ENCODE measurements at regions not wholly inside any gene's neighbourhood (a gene's known extent, or its start where the extent isn't known, plus 50 kb on each side); places are given as distances from the start of the nearest gene placed in this dataset.

DNA sequence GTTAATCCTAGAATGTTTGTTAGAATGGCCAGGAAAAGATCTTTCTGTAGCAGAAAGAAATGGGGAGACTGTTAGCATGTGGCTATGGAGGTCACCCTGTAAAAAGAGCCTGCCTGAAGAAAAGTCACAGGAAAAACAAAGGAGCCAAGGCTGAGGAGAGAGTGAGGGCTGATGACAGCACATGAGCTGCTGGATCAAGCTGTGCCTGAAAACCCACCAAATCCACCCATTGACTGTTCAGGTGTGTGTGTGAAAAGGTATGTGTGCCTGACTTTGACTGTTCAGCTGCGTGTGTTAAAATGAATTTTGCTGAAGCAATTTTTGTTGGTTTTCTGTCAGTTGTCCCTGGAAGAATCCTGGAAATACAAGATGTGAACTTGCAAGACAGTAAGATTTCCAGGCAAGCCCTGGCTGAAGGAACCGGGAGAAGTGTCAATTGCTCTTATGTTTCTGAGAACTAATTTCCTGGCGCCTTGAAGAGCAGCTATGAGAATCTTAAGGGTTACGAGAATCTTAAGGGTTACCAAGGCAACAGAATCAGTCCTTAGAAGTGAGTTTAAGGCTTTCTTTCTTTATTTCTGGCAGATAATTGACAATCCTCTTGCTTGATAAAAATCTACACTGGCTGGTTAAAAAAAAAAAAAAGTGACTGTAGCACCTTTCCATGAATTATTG, 73.0 kb upstream of the LGALSL start:
- H3K27me3 ChIP-seq (ENCODE audit: control insufficient read depth, insufficient read depth, low read length): no peaks in the 10 kb centered on the region
- no peak overlapping the region for H3K4me3 ChIP-seq (ENCODE audit: low read length)
- H3K36me3 ChIP-seq (ENCODE audit: control insufficient read depth, insufficient read depth, low read length): no peaks in the 10 kb centered on the region
- H3K4me1 ChIP-seq (ENCODE audit: control insufficient read depth, insufficient read depth, low read length): no peaks in the 10 kb centered on the region
- H3K9me3 ChIP-seq (ENCODE audit: control insufficient read depth, low read length): no peaks in the 10 kb centered on the region
- H3K9ac ChIP-seq (ENCODE audit: low read length): no peak overlapping the region

DNA sequence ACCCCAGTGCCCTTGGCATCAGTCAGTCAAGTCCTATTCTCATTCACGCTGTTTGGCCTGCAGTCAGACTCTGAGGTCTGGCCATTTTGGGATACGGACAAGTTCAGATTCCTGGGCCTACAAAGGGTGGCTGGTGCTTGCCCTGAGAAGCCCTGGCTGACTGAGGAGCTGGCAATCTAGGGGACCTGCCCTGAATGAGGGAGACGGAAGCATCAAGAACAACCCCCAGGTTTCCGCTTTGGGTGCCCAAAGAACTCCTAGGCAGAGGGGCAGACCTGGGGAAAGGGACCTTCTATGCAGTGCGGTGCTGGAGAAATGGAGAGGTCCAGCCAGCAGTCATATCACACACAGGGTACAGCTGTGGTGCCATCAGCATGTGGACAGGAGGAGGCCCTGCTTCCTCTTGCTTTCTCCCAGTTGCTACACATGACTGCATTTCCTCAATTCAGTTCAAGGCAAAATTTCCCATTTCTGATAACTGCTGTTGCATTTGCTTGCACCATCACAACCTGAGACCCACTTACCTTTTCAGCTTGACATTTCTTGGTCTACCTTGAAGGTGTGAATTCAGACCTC, 70.9 kb upstream of the LGALSL start:
- H3K36me3 ChIP-seq (ENCODE audit: control insufficient read depth, insufficient read depth, low read length): no peaks in the 10 kb centered on the region
- no peak overlapping the region for H3K4me3 ChIP-seq (ENCODE audit: low read length)
- H3K4me1 ChIP-seq (ENCODE audit: control insufficient read depth, insufficient read depth, low read length): no peaks in the 10 kb centered on the region
- H3K27me3 ChIP-seq (ENCODE audit: control insufficient read depth, insufficient read depth, low read length): no peaks in the 10 kb centered on the region
- H3K9ac ChIP-seq (ENCODE audit: low read length): no peak overlapping the region
- H3K9me3 ChIP-seq (ENCODE audit: control insufficient read depth, low read length): no peaks in the 10 kb centered on the region

DNA sequence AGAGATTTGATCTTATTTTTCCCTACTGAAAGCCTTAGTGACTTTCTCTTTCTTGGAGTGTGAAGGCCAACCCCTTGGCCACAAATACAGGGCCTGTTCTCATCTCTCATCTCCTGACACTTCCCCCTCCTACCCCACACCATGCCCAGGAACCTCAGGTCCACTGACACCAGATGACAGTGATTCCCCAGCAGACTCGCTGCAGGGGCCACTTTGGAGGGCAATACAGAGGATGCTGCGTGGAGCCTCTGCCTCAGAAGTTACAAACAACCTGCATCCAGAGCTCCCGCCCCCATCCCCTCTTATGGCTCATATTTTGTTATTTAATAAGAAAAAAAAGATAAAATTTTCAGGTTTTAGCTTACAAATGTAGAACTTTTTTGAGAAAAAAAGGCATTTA, 70.1 kb upstream of the LGALSL start:
- Histone ChIP-seq H3K36me3 (ENCODE audit: control insufficient read depth, insufficient read depth, low read length) (no peaks in the 10 kb centered on the region), H3K4me3 (ENCODE audit: low read length) (no peak overlapping the region), H3K27me3 (ENCODE audit: control insufficient read depth, insufficient read depth, low read length) (no peaks in the 10 kb centered on the region), H3K4me1 (ENCODE audit: control insufficient read depth, insufficient read depth, low read length) (no peaks in the 10 kb centered on the region), H3K9me3 (ENCODE audit: control insufficient read depth, low read length) (no peaks in the 10 kb centered on the region), H3K9ac (ENCODE audit: low read length) (no peak overlapping the region)

DNA sequence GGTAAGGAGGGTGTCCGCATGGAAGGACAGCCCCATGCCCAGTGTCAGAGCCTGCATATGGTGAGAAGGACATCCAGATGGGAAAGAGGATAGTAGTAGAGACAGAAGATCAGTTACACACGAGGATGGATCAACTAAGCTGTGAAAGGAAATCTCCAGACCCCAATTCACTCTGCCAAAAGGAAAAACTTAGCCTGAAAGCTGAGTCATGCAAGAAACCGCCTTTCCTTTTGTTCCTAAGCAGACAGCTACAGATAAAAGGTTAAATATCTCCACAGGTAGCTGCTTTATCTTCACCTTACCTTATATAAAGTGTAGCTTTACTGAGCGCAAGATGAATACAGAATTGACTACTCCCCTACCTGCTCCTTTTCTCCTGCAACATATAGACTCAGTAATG, 67.3 kb upstream of the LGALSL start:
- Histone ChIP-seq H3K4me1 (ENCODE audit: control insufficient read depth, insufficient read depth, low read length) (peaks cover 3% of the 10 kb centered on the region), H3K9ac (ENCODE audit: low read length) (no peak overlapping the region), H3K36me3 (ENCODE audit: control insufficient read depth, insufficient read depth, low read length) (no peaks in the 10 kb centered on the region), H3K4me3 (ENCODE audit: low read length) (no peak overlapping the region), H3K9me3 (ENCODE audit: control insufficient read depth, low read length) (no peaks in the 10 kb centered on the region), H3K27me3 (ENCODE audit: control insufficient read depth, insufficient read depth, low read length) (no peaks in the 10 kb centered on the region)

DNA sequence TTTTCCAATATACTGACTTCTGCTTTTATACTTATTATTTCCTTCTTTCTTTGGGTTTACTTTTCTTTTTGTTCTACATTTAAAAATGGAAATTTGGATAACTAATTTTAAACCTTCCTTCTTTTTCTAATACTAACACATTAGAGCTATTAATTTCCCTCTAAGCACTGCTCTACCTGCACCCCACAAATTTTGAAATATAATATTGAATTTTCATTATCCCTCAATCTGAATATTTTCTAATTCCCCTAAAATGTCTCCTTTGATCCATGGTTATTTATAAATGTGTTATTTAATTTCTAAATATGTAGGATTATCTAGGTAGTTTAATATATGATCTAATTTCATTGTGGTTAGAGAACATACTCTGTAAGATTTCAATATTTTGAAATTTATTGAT, 63.4 kb upstream of the LGALSL start:
- H3K9me3 ChIP-seq (ENCODE audit: control insufficient read depth, low read length): no peaks in the 10 kb centered on the region
- H3K9ac ChIP-seq (ENCODE audit: low read length): no peak overlapping the region
- no peak overlapping the region for H3K4me3 ChIP-seq (ENCODE audit: low read length)
- peaks cover 19% of the 10 kb centered on the region for H3K4me1 ChIP-seq (ENCODE audit: control insufficient read depth, insufficient read depth, low read length)
- no peaks in the 10 kb centered on the region for H3K27me3 ChIP-seq (ENCODE audit: control insufficient read depth, insufficient read depth, low read length)
- no peaks in the 10 kb centered on the region for H3K36me3 ChIP-seq (ENCODE audit: control insufficient read depth, insufficient read depth, low read length)

DNA sequence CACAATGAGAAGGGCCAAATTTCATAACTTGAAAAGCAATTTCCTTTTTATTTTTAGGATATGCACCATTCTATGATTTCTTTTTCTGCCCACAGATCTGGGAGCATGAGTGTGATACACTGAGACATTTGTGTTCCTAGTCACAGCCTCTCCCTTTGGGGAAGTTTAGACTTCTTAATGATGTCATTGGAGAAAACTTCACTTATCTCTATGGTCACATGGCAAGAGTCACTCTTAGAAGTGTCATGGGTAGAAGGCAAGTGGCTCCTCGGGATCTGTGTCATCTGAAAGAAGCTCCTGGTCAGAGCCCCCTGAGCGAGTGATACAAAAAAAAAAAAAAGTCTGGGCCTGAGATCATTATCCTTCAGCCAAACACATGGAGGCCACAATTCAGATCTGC, 62.5 kb upstream of the LGALSL start:
- Histone ChIP-seq H3K4me3 (ENCODE audit: low read length) (no peak overlapping the region), H3K36me3 (ENCODE audit: control insufficient read depth, insufficient read depth, low read length) (no peaks in the 10 kb centered on the region), H3K9ac (ENCODE audit: low read length) (no peak overlapping the region), H3K4me1 (ENCODE audit: control insufficient read depth, insufficient read depth, low read length) (peaks cover 19% of the 10 kb centered on the region), H3K27me3 (ENCODE audit: control insufficient read depth, insufficient read depth, low read length) (no peaks in the 10 kb centered on the region), H3K9me3 (ENCODE audit: control insufficient read depth, low read length) (no peaks in the 10 kb centered on the region)

DNA sequence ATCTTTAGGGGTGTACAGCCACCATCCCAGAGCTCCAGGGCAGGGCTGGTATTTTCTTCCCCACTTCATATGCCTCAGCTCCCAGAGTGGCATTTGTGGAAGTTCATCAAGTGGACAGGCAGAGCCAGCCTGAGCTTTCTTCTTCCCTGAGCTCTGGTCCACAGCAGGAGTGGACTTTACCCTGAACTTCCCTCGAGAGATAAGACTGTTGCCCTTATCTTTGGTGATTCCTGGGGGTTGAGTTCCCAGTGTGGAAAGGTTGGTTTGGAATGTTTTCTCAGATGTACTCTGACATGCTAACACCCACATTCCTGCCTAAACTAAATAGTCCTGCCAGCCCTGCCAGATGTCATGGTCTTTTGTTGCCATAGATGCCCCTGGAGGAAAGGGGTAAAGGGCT, 62.0 kb upstream of the LGALSL start:
- no peak overlapping the region for H3K9ac ChIP-seq (ENCODE audit: low read length)
- no peaks in the 10 kb centered on the region for H3K36me3 ChIP-seq (ENCODE audit: control insufficient read depth, insufficient read depth, low read length)
- no peaks in the 10 kb centered on the region for H3K27me3 ChIP-seq (ENCODE audit: control insufficient read depth, insufficient read depth, low read length)
- no peaks in the 10 kb centered on the region for H3K9me3 ChIP-seq (ENCODE audit: control insufficient read depth, low read length)
- no peak overlapping the region for H3K4me3 ChIP-seq (ENCODE audit: low read length)
- peaks cover 19% of the 10 kb centered on the region for H3K4me1 ChIP-seq (ENCODE audit: control insufficient read depth, insufficient read depth, low read length)

DNA sequence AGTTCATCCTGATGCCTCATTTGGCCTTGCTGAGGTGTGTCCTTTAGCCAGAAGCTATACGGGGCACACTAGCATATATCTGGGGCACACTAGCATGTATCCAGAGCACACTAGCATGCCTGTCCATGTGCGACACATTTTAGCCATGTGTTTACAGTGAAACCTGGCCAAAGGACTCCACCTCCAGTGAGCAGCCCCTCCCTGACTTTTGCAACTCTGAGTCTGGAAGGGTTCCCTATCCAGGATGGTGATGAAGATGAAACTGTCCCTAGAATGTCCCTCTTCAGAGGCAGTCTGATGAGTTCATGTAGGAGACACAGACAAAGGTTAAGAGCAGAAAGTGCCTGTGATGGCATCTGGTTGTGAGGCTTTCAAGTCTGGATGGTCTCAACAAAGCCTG, 61.4 kb upstream of the LGALSL start:
- H3K4me3 ChIP-seq (ENCODE audit: low read length): no peak overlapping the region
- no peaks in the 10 kb centered on the region for H3K27me3 ChIP-seq (ENCODE audit: control insufficient read depth, insufficient read depth, low read length)
- no peaks in the 10 kb centered on the region for H3K9me3 ChIP-seq (ENCODE audit: control insufficient read depth, low read length)
- H3K9ac ChIP-seq (ENCODE audit: low read length): no peak overlapping the region
- H3K36me3 ChIP-seq (ENCODE audit: control insufficient read depth, insufficient read depth, low read length): no peaks in the 10 kb centered on the region
- H3K4me1 ChIP-seq (ENCODE audit: control insufficient read depth, insufficient read depth, low read length): peaks cover 19% of the 10 kb centered on the region

DNA sequence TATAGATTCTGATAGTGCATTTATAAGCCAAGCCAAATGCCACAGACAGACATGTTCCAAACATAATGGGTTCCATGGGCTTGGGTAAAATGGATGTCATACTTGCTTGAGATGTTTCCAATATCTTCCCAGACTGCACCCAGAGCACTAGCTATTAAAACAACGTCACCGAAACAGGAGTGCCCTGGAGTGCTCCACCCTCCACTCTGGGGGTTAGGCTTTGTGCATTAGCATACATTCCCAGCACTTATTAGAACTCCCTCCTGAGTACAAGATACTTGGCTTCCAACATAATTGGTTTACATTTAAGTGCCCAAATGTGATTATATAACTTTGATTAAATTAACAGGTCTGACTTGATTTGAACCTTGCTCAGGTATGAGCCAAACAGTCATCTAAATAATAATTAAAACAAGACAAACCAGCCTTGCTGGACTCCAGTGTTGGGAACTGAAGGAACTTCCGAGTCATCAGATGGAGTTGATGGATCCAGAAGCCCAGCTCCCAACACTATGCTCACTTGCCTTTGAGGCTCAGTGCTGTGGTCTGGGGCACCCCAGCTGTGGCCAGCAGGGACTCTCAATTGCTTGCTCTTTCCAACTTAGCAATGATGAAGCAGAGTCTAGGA, 60.5 kb upstream of the LGALSL start:
- Histone ChIP-seq H3K4me3 (ENCODE audit: low read length) (no peak overlapping the region), H3K36me3 (ENCODE audit: control insufficient read depth, insufficient read depth, low read length) (no peaks in the 10 kb centered on the region), H3K27me3 (ENCODE audit: control insufficient read depth, insufficient read depth, low read length) (no peaks in the 10 kb centered on the region), H3K9me3 (ENCODE audit: control insufficient read depth, low read length) (no peaks in the 10 kb centered on the region), H3K4me1 (ENCODE audit: control insufficient read depth, insufficient read depth, low read length) (peaks cover 23% of the 10 kb centered on the region), H3K9ac (ENCODE audit: low read length) (no peak overlapping the region)

DNA sequence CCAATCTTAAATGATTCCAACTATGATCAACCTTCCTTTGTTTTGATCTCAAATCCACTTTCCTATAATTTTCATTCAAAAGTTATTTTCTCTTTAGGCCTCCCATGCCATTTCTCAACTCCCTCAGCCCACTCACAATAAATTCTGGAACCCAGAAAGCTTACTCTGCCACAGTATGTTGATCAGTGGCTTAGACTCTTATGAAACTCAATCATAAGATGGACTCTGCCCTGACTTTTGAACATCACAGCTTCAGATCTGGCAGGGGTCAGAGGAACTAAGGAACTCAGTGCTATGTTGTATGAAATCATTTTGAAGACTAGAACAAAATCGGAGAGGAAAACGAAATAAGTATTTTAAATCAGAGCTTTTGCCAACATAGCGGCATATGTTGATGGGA, 59.8 kb upstream of the LGALSL start:
- no peaks in the 10 kb centered on the region for H3K9me3 ChIP-seq (ENCODE audit: control insufficient read depth, low read length)
- no peak overlapping the region for H3K9ac ChIP-seq (ENCODE audit: low read length)
- H3K27me3 ChIP-seq (ENCODE audit: control insufficient read depth, insufficient read depth, low read length): no peaks in the 10 kb centered on the region
- H3K4me1 ChIP-seq (ENCODE audit: control insufficient read depth, insufficient read depth, low read length): peaks cover 24% of the 10 kb centered on the region
- no peaks in the 10 kb centered on the region for H3K36me3 ChIP-seq (ENCODE audit: control insufficient read depth, insufficient read depth, low read length)
- no peak overlapping the region for H3K4me3 ChIP-seq (ENCODE audit: low read length)

DNA sequence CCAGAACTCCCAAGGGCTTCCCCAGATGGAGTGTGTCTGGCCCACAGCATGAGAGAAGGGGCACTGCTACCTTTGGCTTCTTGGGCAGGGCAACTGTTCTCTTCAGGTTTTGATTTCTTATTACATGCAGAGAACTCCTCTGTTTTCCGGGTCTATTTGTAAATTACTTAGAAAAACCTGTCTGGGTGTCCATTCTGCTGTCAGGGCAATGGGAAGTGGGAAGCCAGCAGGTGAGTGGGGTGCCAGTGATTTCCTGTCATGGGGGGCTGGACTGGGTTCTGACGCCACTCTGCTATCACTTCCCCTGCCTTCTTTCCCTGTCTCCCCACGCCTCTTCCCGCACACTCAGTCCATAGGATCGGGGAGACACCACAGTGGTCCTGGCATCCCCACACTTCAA, 58.0 kb upstream of the LGALSL start:
- Histone ChIP-seq H3K36me3 (ENCODE audit: control insufficient read depth, insufficient read depth, low read length) (no peaks in the 10 kb centered on the region), H3K9ac (ENCODE audit: low read length) (no peak overlapping the region), H3K4me3 (ENCODE audit: low read length) (no peak overlapping the region), H3K27me3 (ENCODE audit: control insufficient read depth, insufficient read depth, low read length) (no peaks in the 10 kb centered on the region), H3K9me3 (ENCODE audit: control insufficient read depth, low read length) (no peaks in the 10 kb centered on the region), H3K4me1 (ENCODE audit: control insufficient read depth, insufficient read depth, low read length) (peaks cover 31% of the 10 kb centered on the region)

DNA sequence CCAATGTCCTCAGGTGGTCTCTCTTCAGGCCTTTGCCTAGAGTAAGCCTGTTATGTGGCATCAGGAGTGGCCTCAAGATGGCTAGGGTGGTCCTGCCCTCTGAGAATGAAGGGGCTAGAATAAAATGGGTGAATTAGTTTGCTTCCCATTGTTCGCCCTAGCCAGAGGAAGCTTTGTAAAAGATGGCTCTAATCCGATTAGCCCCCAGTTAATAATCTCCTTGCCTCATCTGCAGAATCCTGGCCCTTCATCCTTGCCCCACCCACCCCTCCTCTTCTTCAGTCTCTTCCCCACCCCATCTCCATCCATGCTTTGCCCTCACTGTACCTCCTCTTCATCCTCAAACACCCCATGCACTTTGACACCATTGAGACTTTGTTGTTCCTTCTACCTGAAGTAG, 57.4 kb upstream of the LGALSL start:
- Histone ChIP-seq H3K36me3 (ENCODE audit: control insufficient read depth, insufficient read depth, low read length) (no peaks in the 10 kb centered on the region), H3K27me3 (ENCODE audit: control insufficient read depth, insufficient read depth, low read length) (no peaks in the 10 kb centered on the region), H3K9ac (ENCODE audit: low read length) (no peak overlapping the region), H3K4me1 (ENCODE audit: control insufficient read depth, insufficient read depth, low read length) (peaks cover 35% of the 10 kb centered on the region), H3K4me3 (ENCODE audit: low read length) (no peak overlapping the region), H3K9me3 (ENCODE audit: control insufficient read depth, low read length) (no peaks in the 10 kb centered on the region)

Data from mucosa of stomach (tissue), 1 donor.